ENCODE measurements at regions not wholly inside any gene's neighbourhood (a gene's known extent, or its start where the extent isn't known, plus 50 kb on each side); places are given as distances from the start of the nearest gene placed in this dataset.

DNA sequence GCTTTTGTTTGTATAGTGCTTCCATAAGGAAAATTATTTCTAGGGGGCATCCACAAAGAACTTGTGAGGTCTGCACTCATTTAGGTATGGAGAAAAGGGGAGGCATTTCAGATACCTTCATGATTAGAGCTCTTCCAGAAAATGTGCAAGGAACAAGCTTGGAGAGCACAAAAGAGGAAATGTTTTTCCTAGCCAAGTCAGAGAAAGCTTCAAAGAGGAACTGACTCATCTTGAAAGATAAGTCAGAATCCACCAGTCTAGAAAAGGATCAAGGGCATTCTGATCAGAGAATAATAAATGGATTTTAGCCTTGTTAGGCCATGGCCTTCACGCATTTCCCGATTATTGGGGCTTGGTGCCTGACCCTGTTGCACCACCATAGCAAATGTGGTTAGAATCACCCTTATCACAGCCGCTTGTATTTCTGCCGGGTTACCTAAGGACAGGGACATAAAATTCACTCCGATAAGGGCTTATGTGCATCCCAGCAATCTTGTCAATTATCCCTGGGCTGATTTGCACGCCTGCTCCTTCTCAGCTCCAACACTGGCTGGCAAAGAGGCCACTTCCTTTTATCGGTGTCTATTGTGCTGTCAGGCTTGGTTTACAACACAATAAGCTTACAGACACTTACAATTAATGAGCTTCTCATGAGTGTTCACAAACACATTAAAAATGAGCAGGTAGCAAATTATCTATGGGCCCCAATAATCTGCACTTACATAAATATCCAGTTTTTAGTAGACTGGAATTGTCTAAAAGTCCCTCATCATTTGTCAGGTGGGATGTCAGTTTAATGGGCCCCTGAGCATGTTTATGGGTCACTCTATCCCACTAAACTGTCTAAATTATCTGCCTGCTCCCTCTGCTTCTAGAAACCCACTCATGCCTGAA is 613.5 kb downstream of the SOX6 start:
- TF ChIP-seq, protein P1, sequence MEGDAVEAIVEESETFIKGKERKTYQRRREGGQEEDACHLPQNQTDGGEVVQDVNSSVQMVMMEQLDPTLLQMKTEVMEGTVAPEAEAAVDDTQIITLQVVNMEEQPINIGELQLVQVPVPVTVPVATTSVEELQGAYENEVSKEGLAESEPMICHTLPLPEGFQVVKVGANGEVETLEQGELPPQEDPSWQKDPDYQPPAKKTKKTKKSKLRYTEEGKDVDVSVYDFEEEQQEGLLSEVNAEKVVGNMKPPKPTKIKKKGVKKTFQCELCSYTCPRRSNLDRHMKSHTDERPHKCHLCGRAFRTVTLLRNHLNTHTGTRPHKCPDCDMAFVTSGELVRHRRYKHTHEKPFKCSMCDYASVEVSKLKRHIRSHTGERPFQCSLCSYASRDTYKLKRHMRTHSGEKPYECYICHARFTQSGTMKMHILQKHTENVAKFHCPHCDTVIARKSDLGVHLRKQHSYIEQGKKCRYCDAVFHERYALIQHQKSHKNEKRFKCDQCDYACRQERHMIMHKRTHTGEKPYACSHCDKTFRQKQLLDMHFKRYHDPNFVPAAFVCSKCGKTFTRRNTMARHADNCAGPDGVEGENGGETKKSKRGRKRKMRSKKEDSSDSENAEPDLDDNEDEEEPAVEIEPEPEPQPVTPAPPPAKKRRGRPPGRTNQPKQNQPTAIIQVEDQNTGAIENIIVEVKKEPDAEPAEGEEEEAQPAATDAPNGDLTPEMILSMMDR (IDR thresholded peaks at IDR 0.05): no peak
- TF ChIP-seq POLR2AphosphoS5 (IDR thresholded peaks at IDR 0.05) (no peak), POLR2A (IDR thresholded peaks at IDR 0.05) (no peak), EP300 (IDR thresholded peaks at IDR 0.05) (no peak)
